MM.1S (cell line): ENCODE measurements at regions not wholly inside any gene's neighbourhood (a gene's known extent, or its start where the extent isn't known, plus 50 kb on each side); places are given as distances from the start of the nearest gene placed in this dataset.

ENCODE experiments used
- CTCF ChIP-seq: fragments of 300-600 bp; sonication (generic); IDR thresholded peaks from 2 replicates; pipeline ENCODE4 v1.5.1; 2016; ENCODE audit warnings: antibody characterized with exemption, low read length, mixed read lengths
- EZH2 ChIP-seq: fragments of 300-600 bp; sonication (generic); optimal IDR thresholded peaks from 2 replicates; pipeline ENCODE3; 2017; ENCODE audit warnings: low read depth, mild to moderate bottlenecking, antibody characterized with exemption, low read length, mixed read lengths

GRCh38 chr12:127538316-127538715 is 728.7 kb upstream of the TMEM132C start:
- TF ChIP-seq CTCF (no peak), EZH2 (no peak)
